ENCODE measurements at regions not wholly inside any gene's neighbourhood (a gene's known extent, or its start where the extent isn't known, plus 50 kb on each side); places are given as distances from the start of the nearest gene placed in this dataset.

DNA sequence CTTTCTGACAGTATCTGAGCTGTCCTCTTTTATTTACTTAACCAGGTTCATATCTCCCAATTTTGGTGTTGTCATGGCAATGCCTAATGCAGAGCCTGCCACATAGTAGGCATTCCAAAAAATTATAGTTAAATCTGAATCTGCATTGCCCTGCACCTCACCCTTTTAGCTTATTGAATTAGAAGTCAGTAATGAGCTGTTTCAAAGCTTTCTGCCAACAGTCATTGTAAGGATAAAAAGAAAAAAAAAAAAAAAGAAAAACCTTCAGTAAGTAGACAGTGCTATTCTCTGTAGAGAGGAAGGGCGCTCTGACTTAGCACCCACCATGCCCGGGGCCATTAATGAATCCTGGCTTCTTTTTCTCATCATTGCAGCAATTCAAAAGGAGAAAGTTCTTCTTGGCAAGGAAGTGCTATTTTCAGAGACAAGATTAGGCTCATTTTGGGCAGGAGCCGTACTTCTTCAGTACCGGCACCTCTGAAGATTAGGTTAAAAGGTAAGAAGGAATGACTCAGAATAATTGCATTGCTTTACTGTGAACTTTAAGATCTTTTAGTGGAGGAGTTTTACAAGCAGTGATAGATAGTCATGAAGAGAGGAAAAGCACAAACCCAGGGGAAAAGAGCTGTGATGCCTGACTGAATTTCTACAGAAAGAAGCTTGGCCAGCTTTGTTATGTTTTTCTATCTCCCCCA is 2041.2 kb upstream of the PIK3C3 start:
- Mint-ChIP-seq H3K27ac (ENCODE audit: low read depth, unreplicated experiment) (no peak overlapping the region), H3K4me1 (ENCODE audit: insufficient read depth, unreplicated experiment) (peaks cover 5% of the 10 kb centered on the region), H3K4me3 (ENCODE audit: unreplicated experiment) (no peak overlapping the region), H3K36me3 (ENCODE audit: insufficient read depth, unreplicated experiment) (no peaks in the 10 kb centered on the region), H3K27me3 (ENCODE audit: insufficient read depth, unreplicated experiment) (no peaks in the 10 kb centered on the region), H3K9me3 (ENCODE audit: unreplicated experiment) (peaks cover 8% of the 10 kb centered on the region)
- intact Hi-C loops (cut with micrococcal nuclease) = no loop called here
- ChIA-PET CTCF (interaction anchor here (0.6 to 1.1 kb wide), 4 partner anchors 13 to 1734 kb away, joined by 3 to 5 read pairs (median 4); no protein-coding TSS in a partner anchor), POLR2A (interaction anchor here (1.3 kb wide), 1 partner anchor 9 kb away, joined by 4 read pairs; no protein-coding TSS in a partner anchor)
- TF ChIP-seq, protein P1, sequence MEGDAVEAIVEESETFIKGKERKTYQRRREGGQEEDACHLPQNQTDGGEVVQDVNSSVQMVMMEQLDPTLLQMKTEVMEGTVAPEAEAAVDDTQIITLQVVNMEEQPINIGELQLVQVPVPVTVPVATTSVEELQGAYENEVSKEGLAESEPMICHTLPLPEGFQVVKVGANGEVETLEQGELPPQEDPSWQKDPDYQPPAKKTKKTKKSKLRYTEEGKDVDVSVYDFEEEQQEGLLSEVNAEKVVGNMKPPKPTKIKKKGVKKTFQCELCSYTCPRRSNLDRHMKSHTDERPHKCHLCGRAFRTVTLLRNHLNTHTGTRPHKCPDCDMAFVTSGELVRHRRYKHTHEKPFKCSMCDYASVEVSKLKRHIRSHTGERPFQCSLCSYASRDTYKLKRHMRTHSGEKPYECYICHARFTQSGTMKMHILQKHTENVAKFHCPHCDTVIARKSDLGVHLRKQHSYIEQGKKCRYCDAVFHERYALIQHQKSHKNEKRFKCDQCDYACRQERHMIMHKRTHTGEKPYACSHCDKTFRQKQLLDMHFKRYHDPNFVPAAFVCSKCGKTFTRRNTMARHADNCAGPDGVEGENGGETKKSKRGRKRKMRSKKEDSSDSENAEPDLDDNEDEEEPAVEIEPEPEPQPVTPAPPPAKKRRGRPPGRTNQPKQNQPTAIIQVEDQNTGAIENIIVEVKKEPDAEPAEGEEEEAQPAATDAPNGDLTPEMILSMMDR (IDR thresholded peaks at IDR 0.05; ENCODE audit: unreplicated experiment) = no peak
- DNase-seq (ENCODE audit: unreplicated experiment) = no peak
- BruUV-seq (replicated peaks) = no TSS peak

DNA sequence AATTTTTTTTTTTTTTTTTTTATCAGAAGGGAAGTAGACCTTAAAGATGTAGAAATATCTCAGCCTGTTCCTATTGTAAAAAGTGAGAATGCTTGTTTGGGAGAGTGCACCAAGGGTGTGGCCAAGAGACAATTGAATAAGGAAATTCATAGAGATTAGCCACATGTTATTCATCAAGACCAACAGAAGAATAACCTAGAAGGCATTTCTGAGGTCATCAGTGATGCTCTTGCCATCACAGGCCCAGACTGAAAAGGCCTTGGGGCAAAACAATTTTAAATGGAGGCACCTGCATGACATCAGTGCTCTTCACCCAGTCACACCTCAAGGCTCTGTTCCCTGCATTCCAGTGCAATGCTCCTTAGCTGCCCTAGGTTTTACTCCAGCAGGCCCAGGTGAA is 2043.3 kb upstream of the PIK3C3 start:
- Mint-ChIP-seq H3K36me3 (ENCODE audit: insufficient read depth, unreplicated experiment) (no peaks in the 10 kb centered on the region), H3K27me3 (ENCODE audit: insufficient read depth, unreplicated experiment) (no peaks in the 10 kb centered on the region), H3K9me3 (ENCODE audit: unreplicated experiment) (peaks cover 8% of the 10 kb centered on the region), H3K4me3 (ENCODE audit: unreplicated experiment) (no peak overlapping the region), H3K4me1 (ENCODE audit: insufficient read depth, unreplicated experiment) (peaks cover 5% of the 10 kb centered on the region), H3K27ac (ENCODE audit: low read depth, unreplicated experiment) (no peak overlapping the region)
- TF ChIP-seq, protein P1 (IDR thresholded peaks at IDR 0.05; ENCODE audit: unreplicated experiment) = no peak
- CTCF ChIA-PET = no interaction called here
- POLR2A ChIA-PET = no interaction called here
- BruUV-seq (replicated peaks) = no TSS peak
- DNase-seq (ENCODE audit: unreplicated experiment) = no peak
- intact Hi-C loops (cut with micrococcal nuclease) = no loop called here

DNA sequence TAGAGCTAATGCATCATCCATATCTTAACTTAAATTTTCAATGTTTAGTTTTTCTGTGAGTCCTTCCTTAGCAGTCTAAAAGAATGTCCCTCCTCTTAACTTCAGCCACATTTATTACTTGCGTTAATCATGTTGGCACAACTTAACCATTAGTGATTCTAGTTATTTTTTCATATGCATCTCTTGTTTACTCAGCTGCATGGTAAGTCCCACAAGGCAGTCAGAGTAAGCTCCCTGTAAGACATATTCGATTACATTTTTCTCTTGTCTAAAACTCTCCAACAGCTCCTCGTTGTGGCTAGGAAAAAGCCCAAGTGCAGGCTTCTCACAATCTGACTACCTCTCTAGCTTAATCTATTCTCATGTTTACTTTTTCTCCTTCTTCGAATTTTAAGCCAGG is 2045.3 kb upstream of the PIK3C3 start:
- Mint-ChIP-seq H3K27ac (ENCODE audit: low read depth, unreplicated experiment) (no peak overlapping the region), H3K4me3 (ENCODE audit: unreplicated experiment) (no peak overlapping the region), H3K4me1 (ENCODE audit: insufficient read depth, unreplicated experiment) (peaks cover 5% of the 10 kb centered on the region), H3K9me3 (ENCODE audit: unreplicated experiment) (peaks cover 8% of the 10 kb centered on the region), H3K27me3 (ENCODE audit: insufficient read depth, unreplicated experiment) (no peaks in the 10 kb centered on the region), H3K36me3 (ENCODE audit: insufficient read depth, unreplicated experiment) (no peaks in the 10 kb centered on the region)
- DNase-seq (ENCODE audit: unreplicated experiment) = no peak
- POLR2A ChIA-PET = interaction anchor here (0.6 kb wide), 1 partner anchor 113 kb away, joined by 4 read pairs; no protein-coding TSS in a partner anchor
- no TSS peak for BruUV-seq (replicated peaks)
- CTCF ChIA-PET = interaction anchor here (0.6 kb wide), 3 partner anchors 11 to 1918 kb away, joined by 3 read pairs; no protein-coding TSS in a partner anchor
- TF ChIP-seq, protein P1 (IDR thresholded peaks at IDR 0.05; ENCODE audit: unreplicated experiment) = no peak
- intact Hi-C loops (cut with micrococcal nuclease) = no loop called here

DNA sequence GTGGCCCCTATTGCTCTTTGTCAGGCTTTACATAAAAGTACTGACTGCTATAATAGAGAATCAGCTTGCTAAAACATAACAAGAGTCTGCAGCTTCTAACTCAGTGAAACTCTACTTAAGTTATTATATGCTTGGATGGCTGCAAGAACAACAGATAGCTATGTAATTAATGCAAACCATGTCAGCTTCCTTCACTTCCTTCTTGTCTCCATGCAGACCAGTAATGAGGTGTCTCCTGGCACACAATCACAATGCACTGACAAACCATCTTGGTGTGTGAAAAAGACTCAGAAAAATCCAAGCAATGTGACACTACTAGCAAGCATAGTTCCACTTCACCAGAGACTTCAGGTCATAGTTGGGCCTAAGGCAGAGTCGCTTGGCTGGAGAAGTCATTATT is 2068.9 kb upstream of the PIK3C3 start:
- H3K4me3 Mint-ChIP-seq (ENCODE audit: unreplicated experiment) = no peak overlapping the region
- ChIA-PET POLR2A (no interaction called here), CTCF (no interaction called here)
- H3K27me3 Mint-ChIP-seq (ENCODE audit: insufficient read depth, unreplicated experiment) = no peaks in the 10 kb centered on the region
- no peak overlapping the region for H3K27ac Mint-ChIP-seq (ENCODE audit: low read depth, unreplicated experiment)
- no peaks in the 10 kb centered on the region for H3K4me1 Mint-ChIP-seq (ENCODE audit: insufficient read depth, unreplicated experiment)
- H3K36me3 Mint-ChIP-seq (ENCODE audit: insufficient read depth, unreplicated experiment) = no peaks in the 10 kb centered on the region
- H3K9me3 Mint-ChIP-seq (ENCODE audit: unreplicated experiment) = no peaks in the 10 kb centered on the region
- TF ChIP-seq, protein P1 (IDR thresholded peaks at IDR 0.05; ENCODE audit: unreplicated experiment) = no peak
- BruUV-seq (replicated peaks) = no TSS peak
- intact Hi-C loops (cut with micrococcal nuclease) = no loop called here
- DNase-seq (ENCODE audit: unreplicated experiment) = no peak

Data from MCF 10A (cell line).